IPS DF 4.7 (cell line): ENCODE measurements at regions not wholly inside any gene's neighbourhood (a gene's known extent, or its start where the extent isn't known, plus 50 kb on each side); places are given as distances from the start of the nearest gene placed in this dataset.
"Not testable (repeated sequence)": the region's sequence is repeated elsewhere in the genome, so short reads cannot be mapped to it uniquely, and the experiment has no call there.

Experiments
- DNase-seq: peaks from one replicate; pipeline ENCODE4 v3.0.0-alpha.2; 2013; ENCODE audit warnings: low spot score; ENCODE audit errors: extremely low read depth

DNA sequence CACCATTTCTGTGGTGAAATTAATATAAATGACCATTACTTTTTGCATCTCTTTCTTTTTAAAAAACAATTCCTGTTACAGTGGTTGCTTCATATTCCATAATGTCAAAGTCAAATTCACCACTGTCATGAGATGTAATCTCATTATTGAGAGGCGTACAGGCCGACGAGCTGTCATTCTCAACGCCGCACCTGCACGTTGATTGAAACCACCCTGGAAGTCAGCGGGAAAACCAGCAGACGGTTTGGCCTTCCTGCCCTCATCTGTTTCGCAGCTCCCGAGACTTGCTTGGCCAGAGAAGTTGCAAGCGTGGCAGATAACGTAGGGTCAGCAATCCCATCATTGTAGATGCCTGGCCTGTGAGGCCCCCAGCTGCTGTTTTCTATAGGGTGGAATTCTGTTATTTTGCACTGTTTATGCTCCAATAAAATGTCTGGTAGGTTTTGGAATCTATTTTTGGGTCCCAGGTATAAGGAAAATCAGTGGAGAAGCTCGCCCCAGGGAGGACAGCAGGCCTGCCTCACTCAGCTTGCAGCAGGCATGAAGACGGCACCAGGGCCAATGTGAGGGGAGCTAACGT lies 153.4 kb downstream of the SOX1 start:
- no peak for DNase-seq

DNA sequence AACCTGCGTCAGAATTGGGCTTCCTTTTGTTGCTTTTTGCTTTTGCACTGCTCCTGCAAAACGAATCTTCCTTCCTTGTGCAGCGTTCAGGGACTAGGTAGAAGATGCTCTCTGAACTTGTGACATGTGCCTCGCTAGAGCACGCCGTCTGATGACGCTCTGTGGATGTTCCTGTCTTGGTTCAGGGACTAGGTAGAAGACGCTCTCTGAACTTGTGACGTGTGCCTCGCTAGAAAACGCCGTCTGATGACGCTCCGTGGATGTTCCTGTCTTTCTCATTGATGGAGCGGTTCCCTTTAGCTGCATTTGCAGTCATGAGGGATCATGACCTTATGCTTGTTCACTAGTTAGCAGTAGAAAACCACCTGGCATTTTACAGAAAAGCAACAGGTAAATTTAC lies 154.0 kb downstream of the SOX1 start:
- no peak for DNase-seq

DNA sequence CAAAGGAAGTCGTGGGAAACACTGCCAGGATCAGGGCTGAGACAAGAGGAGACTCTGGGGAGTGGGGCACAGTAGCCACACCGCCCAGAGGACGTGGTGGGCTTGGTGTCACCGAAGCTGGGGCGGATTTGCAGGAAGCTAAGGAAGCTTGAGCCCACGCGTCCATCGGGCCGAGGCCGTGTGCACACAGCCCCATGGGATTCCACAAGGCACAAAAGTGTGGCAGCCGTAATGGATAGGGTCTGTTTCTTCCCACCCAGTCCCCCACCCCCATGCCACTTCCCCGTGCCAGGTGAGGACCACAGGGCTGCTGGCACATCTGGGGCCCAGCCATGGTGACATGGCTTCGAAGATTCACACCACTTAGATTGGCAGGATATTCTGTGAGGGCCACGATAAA lies 153.2 kb upstream of the SPACA7 start:
- no peak for DNase-seq

DNA sequence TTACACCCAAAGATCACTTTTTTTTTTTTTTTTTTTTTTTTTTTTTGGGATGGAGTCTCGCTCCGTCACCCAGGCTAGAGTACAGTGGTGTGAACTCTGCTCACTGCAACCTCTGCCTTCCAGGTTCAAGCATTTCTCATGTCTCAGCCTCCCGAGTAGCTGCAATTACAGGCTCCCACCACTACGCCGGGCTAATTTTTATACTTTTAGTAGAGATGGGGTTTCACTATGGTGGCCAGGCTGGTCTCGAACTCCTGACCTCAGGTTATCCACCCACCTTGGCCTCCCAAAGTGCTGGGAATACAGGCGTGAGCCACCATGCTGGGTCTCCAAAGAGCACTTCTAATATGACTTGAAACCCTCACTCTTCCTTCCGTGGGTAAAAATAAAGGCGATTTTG lies 152.2 kb upstream of the SPACA7 start:
- not testable (repeated sequence) for DNase-seq

DNA sequence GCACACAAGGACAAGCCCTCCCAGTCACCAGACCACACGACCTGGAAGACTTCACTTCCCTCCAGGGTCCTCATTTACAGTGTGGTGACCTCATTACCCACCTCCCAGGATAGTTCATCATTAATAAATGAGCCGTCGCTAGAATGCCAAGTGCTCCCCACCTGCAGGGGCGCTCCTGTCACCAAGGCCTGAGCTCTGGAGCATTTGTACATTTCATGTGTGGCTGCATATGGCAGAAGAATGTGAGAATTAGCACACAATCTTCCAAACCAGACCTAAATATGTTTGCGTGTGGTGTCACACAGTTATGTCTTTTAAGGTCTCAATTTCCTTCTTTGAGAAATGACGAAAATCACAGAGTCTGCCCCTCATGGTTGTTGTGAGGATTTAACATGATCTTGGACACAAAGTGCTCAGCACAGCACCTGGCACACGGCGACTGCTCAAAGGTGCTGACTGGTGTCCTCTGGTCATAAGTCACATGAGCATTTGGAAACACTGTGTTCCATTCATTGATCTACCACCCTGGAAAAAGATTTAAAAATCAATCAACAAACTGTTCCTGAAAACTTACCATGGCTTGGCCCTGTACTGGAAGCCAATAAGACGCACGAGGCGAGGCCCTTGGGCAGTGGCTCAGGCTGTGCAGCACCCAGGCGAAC lies 150.6 kb upstream of the SPACA7 start:
- no peak for DNase-seq

DNA sequence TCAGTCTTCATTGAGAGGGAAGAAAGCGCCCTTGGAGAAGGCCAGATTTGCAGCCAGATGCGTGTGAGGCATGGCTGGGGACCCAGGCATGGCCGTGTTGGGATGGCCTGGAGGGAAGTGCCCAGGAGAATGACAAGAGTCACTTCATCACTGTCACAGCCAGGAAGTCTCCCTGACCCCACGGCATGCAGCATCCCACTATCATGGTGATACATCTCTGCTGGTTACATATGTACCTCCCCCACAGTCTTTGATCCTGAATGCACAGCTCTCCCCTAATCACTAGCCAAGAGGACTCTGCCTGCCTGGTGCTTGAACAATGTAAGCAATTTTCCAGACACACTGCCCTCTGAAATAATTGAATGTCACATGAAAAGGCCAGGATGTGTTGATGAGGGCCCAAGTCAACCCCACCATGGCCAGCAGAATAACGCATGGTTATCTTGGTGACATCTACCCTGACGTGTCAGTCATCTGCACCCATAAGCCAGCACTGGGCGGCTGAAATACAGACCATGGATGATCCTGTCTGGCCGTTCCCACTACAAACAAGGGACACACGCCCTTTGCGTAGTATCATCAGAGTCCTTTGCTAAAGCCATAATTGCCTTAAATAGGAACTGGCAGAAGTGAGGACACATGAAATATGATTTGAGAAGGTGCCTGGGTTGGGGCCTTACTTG lies 149.7 kb upstream of the SPACA7 start:
- no peak for DNase-seq

DNA sequence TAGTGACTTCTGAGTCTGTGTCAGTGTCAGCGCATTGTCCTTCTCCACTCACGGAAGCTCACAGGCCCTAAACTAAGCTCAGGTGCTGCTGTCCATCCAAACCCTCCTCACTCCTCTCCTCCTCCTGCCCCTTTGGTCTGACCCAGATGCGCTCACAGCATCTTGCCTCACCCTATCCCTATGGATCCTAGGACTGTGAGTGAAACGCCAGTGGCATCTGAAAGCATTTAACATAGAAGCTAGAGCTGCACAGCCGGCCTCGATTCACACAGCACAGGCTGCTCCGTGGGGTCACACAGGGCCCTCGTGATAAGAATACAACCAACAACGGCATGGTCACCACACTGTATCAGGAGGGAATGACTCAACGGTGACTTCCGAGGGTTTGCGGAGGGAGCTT lies 149.1 kb upstream of the SPACA7 start:
- DNase-seq, result no peak

DNA sequence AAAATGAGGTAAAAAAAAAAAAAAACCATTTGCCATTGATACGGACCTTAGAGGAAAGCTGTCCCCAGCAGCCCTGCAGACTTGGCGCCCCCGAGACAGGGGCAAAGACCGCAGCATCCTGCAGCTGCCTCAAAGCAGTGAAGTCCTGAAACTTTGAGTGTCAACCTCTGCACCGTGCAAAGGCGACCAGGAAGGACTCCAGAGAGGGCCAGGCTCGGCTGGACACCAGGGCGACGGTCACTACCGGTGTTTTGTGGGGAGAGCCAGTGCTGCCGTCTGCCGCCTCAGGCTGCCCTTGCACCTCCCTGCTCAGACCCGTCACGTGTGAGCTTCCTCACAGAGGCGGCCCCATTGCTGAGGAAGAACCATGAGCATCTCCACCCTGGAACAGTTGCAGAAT lies 146.7 kb upstream of the SPACA7 start:
- no peak for DNase-seq

DNA sequence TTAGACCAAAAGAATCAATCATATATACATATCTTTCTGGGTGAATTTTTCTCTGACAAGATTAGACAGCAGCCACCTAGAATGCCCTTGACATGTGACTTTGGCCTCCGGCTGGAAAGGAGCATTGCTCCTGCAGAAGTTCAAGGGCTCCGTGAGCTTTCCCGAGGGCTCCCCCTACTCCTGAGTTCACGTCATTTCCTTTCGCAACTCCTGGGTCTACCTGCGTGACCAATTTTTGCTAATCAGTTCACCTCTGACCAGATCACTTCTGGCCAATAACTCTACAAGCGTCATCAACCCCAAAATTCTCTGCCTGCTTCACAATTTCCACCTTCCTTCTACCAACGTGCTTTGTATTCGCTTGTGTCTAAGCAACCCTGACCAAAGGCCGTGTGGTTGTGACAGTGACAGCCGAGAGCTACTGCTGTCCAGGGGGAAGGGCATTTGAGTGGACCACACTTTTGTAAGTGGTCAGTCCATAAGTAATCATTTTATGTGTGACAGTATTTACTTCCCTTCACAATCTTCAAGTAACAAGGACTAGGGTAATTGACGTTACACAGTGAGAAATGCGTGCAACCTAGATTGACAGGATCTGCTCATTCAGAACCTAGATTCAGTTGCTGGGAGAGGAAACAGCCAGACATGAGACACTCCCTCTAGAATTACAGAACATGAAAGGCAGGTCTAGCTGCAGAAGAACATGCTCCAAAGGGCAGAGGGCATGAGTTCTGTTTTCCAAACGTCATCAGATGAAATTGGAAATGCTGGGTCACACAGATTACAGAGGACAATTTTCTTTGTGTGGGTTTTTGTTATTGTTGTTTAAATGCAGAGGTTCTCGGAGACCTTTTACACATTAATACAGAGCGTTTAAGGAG lies 145.9 kb upstream of the SPACA7 start:
- DNase-seq, result no peak

DNA sequence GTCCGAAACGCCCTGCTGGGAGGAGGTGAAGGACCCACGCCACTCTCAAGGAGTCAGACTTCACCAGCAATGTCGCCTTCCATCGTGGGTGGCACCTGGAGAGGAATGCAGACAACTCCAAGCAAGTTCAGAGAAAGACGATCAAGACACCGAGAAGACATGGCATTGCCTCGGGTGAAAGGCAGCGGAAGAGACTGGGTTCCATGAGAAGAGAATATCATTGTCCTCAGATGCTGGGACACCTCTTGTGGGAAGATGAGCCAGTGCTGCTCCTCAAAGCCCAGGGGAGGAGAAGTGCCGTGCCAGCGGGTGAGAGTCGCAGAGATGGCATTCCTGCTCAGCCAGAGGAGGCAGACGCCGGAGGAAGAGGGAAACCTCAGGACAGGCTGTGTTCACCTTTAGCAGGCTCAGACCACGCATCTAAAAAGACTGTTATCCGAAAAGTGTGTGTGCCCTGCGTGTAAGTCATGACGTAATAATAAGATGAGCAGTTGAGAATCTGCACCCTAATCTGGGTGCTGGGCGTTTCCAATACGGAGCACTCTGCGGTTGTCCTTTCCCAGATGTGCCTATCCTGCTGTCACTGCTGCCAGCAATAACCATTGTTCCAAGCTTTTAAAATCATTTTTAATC lies 144.6 kb upstream of the SPACA7 start:
- DNase-seq, result no peak

DNA sequence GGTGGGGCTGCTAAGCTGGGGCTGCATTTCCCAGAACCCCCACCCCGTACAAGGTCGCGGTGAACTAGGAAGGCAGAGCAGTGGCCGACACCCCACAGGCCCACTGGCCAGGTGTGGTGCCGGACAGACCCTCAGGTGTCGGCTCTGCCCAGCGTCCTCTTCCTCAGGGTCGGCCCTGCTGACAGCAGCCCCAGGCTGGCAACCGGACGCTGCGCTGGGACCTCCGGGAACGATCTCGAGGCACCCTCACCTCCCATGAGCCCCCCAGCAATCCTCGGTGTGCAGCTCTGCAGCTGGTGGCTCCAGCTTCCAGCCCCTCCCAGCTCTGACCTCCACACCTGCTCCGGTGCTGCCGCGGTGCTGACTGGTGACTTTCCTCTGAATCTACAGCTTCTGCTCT lies 142.9 kb upstream of the SPACA7 start:
- DNase-seq, result no peak

DNA sequence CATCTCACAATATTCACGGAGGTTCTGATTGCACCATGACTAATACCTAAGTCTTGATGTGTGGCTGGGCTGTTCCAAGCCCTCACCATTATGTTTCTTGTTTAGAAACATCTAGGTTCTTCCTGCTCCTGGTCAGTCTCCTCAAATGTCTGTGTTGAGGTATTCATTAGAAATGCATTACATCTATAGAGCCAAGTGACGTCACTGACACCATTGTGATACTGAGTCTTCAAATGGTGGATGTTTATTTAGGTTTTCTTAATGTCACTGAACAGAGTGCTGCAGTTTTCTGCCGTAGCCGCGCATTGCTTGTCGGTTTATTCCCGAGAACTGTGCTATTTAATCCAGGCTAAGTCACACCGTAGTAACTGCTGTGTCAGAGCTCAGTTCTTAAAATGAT lies 142.4 kb upstream of the SPACA7 start:
- no peak for DNase-seq

DNA sequence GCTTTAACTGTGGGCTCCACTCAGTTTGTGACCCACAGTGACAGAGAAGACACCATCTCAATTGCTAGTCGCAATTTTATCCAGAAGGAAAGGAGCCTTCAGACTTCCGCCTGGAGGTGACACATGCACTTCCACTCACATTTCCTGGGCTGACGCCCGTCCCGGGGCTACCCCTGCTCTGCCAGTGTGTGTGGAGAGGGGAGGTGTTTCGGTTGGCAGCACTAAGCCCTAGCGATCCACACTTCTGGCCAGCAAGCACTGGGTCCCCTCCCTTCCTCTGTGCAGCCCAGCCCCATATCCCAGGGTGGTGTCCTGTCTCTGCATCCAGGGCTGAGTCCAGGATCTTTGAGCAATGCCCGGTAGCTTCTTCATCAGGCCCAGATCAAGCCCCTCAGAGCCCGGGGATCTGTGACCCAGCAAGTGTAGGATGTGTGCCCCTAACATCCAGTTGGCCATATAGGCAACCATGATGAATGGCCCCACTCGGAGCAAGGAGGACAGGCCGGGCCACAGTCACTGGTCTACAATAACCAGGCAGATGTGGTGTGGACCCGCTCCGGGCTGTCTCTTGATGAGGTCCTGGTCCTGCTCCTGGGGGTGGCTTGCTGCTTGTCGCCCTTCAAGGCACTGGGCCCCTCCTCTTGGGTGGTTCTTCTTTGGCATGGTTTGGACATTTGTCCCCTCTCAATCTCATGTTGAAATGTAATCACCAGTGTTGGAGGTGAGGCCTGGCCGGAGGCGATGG lies 141.9 kb upstream of the SPACA7 start:
- no peak for DNase-seq

DNA sequence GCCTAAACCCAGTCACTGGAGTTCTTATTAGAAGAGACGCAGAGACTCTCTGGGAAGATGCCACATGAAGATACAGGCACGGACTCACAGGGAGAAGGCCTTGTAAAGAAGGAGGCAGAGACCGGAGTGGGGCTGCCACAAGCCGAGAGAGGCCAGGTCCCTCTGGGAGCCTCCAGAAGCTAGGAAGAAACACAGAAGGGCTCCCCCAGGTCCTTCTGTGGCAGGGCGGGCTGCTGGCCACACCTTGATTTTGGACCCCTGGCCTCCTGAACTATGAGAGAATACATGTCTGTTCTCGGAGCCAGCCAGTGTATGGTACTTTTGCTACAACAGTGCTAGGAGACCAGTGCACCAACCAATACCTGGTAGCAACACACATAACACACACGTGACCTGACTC lies 140.1 kb upstream of the SPACA7 start:
- no peak for DNase-seq

DNA sequence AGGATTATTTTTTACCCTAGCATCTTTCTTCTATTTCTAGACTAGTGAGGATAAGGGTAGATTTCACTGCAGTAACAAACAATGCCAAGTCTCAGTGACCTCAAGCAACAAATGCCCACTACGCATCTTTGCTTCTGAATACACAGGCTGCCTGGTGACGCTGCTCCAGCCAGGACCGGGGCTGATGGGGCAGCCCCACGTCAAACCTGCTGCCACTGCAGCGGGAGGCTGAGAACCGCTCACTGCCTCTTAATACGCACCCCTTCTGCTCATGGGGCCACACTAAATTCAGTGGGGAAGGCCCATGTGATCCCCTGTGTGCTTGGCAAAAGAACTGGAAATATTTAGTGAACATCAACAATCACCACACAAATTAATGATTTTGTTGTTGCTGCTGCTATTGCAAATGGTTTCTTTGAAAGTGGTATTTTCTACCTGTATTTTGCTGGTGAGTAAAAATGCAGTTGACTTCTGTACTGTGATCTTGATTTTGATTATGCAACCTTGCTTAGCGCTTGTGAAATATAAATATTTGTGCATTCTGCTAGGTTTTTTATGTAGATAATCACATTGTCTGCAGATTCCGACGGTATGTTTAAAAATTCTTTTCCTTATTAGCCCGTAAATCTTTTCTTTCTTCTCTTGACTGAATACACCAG lies 139.5 kb upstream of the SPACA7 start:
- no peak for DNase-seq

DNA sequence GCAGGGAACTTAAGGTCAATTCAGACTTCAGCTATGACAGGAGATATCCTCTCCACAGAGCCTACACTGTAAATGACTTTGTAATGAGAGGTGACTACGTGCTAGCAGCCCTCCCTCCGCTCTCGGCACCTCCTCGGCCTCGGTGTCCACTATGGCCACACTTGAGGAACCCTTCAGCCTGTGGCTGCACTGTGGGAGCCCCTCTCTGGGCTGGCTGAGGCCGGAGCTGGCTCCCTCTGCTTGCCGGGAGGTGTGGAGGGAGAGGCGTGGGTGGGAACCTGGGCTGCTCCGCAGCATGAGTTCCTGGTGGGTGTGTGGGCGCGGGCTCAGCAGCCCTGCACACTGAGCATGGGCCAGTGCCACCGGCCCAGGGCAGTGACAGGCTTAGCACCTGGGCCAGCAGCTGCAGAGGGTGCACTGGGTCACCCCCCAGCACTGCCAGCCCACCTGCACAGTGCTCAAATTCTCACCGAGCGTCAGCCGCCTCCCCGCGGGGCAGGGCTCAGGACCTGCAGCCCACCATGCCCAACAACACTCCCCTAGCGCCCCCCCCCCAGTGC lies 137.6 kb upstream of the SPACA7 start:
- DNase-seq, result no peak

DNA sequence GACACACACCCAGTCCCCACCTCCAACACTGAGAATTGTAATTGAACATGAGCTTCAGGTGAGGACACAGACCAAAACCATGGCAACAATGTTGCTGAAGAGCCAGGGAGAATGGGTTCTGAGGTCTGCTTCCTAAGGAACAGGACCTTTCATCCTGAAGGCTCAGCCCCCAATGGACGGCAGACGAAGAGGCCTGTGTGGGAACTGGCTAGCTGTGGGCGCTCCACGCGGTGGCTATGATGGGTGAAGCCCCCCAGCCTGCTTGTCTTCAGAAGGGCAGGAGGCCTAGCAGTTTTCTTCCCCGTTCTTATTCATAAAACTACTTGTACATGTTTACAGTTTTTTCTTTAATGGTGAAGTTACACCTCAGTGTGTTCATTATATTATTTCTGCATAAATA lies 136.1 kb upstream of the SPACA7 start:
- DNase-seq, result no peak

DNA sequence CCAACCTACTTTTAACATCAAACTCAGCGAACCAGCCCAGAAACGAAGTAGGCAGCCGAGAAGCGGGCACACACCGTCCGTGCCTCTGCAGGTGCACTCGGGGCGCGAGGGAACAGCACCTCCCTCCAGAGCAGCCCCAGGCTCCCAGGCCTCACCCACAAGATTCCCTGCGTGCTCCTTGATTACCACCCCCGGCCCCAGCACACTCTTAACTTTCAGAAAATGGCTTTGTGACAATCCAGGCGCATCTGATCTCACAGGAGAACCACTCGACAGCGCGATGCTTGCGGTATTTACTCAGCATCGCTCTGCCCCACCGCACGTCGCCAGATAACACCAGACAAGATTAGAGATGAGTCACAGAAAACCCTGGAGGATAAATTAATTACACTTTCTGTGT lies 134.9 kb upstream of the SPACA7 start:
- DNase-seq, result no peak

DNA sequence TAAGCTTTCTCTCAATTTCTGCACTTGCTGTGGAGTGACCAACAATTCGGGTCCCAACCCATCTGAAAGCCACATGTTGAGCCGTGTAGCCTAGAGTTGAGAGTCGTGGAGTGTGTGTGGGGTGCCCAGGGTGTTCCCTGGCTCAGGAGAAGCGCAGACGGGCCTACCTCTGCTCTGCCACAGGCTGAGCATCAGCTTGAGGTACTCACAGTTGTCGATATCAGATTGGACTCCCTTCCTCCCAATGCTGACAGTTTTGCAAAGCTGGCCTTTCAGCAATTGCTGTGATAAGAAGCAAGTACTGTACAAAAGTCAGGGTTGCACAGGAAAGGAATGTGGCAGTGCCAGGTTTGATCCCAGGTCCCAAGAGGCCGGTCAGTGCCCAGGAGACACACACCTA lies 133.4 kb upstream of the SPACA7 start:
- DNase-seq, result no peak

DNA sequence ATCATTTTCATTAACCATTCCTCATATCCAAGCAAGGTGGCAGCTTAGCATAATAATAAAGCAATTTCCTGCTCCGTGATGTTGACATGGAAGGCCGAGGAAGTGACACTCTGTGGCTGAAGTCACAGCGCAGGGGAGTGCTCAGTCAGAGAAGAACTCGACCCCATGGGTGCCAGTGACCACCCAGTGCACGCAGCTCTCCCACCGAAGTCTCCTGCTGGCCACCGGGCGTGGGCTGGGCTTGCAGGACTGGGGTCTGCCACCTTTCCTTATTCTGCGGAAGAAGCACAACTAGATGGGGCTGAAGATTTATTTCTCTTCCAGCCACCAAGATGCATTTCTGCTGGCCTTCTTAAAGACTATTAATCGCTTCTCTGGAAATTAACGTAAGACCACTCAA lies 132.1 kb upstream of the SPACA7 start:
- DNase-seq, result no peak
